ENCODE measurements at regions not wholly inside any gene's neighbourhood (a gene's known extent, or its start where the extent isn't known, plus 50 kb on each side); places are given as distances from the start of the nearest gene placed in this dataset.

- DNase-seq (ENCODE audit: low spot score) = no peak
- no peak for FAIRE-seq
These were observed 93.6 kb downstream of the PRLHR start for GRCh38 chr10:118501637-118502440.

GRCh38 chr10:118501171-118501570, 94.3 kb downstream of the PRLHR start:
- FAIRE-seq = no peak

DNA sequence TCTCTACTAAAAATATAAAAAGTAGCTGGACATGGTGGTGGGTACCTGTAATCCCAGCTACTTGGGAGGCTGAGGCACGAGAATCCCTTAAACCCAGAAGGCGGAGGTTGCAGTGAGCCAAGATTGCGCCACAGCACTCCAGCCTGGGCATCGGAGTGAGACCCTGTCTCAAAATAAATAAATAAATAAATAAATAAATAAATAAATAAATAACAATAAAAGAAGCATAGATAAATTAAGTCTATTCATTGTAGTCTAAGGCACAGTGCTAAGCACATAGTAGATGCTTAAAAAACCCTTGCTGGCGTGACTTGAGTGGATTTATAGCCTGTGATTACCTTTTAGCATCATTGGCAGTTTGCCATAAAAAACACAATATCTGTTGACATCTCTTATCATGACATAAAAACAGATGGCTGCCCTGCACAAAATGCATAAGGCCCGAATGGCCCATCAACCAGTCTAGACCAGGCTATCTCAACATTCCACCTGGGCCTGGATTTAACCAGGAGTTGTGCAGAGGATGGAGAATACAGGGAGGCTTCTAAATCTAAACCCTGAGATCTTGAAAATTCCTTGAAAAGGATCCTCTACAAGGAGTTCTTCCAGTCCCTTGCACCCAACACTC, 94.9 kb downstream of the PRLHR start:
- FAIRE-seq (no peak), DNase-seq (ENCODE audit: low spot score) (no peak)

More at GRCh38 chr10:118501171-118501570, 94.3 kb downstream of the PRLHR start:
- DNase-seq (ENCODE audit: low spot score) = no peak

DNA sequence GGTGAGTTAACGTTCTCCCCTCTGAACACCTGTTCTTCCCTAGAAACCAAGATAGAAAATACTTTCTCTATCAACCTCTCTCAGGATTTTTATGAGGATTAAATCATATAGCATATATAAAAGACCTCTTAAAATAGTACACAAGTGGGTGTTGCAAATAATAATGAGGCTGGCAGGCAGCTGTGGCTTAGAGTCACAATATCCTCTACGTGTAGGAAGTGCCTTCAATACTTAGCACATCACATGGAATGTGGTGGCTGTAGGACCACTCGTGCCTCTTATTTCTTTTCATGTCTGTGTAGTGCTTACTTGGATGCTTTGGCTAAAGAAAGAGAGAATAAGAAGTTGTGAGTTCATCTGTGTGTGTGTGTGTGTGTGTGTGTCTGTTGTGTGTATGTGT, 96.3 kb downstream of the PRLHR start:
- DNase-seq (ENCODE audit: low spot score) (no peak), FAIRE-seq (no peak)

DNA sequence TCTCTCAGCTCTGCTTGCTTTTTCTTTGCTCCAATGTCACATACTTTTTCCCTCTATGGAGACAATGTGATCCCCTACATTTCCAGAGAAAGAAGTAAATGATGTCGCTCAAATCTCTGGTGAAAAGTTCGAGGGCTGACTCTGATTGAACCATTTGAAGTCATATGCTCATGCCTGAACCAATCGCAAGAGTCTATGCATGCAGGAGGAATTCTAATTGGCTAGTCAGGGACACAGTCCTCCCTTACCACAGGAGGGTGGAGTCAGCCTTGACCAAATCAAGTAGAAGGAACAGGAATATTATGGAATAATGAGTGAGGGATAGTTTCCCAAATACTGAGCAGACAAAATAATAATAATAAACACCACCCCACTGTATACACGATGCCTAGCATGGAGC, 96.8 kb downstream of the PRLHR start:
- DNase-seq (ENCODE audit: low spot score) (no peak), FAIRE-seq (no peak)

- no peak for DNase-seq (ENCODE audit: low spot score)
- FAIRE-seq = no peak
These were observed 98.2 kb downstream of the PRLHR start for GRCh38 chr10:118497227-118497626.

DNA sequence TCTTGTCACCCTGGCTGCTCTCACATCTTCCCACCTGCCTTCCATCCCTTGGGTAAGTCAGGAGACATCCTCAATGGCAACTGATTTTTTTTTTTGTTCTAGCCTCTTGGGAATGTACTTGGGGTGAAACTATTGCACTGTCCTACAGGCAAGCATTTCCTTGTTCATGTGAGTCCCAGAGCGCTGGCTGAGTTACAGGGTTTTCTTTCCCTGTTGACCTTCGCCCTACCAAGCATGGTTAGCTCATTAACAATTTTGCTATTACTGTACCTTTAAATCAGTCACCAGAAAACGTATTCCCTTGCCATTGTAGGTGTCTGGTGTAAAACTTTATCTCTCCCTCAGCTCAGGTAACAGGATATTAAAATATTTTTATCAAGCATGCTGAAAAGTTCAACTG, 98.9 kb downstream of the PRLHR start:
- FAIRE-seq = no peak
- no peak for DNase-seq (ENCODE audit: low spot score)

DNA sequence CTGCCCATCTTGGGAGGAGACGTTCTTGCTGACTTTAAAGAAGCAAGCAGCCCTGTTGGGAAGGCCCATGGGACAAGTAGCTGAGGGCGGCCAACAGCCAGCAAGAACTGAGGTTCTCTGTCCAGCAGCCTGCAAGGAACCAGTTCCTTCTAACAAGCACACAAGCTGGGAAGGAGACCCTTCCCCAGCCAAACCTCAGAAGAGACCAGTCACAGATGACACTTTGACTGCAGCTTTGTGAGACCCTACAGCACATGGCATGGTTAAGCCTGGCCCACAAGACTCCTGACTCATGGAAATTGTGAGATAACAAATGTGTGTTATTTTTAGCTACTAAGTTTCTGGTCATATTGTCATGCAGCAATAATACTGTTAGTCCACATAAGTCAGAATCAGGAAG, 99.9 kb downstream of the PRLHR start:
- DNase-seq (ENCODE audit: low spot score) = no peak
- no peak for FAIRE-seq

DNA sequence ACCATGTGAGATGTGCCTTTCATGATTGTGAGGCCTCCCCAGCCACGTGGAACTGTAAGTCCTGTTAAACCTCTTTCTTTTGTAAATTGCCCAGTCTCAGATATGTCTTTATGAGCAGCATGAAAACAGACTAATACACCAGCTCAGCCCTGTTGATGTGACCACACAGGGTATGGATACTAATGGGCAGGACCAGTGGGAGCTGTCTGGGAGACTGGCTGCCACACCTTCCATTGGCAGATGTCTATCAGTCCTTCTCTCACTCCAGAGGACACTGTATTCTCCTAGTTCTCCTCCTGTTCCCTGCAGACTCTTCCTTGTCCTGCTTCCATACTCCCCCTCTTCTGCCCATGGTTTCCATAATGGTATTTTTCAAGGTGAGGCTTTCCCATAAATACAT, 104.4 kb downstream of the PRLHR start:
- FAIRE-seq (no peak), DNase-seq (ENCODE audit: low spot score) (no peak)

DNA sequence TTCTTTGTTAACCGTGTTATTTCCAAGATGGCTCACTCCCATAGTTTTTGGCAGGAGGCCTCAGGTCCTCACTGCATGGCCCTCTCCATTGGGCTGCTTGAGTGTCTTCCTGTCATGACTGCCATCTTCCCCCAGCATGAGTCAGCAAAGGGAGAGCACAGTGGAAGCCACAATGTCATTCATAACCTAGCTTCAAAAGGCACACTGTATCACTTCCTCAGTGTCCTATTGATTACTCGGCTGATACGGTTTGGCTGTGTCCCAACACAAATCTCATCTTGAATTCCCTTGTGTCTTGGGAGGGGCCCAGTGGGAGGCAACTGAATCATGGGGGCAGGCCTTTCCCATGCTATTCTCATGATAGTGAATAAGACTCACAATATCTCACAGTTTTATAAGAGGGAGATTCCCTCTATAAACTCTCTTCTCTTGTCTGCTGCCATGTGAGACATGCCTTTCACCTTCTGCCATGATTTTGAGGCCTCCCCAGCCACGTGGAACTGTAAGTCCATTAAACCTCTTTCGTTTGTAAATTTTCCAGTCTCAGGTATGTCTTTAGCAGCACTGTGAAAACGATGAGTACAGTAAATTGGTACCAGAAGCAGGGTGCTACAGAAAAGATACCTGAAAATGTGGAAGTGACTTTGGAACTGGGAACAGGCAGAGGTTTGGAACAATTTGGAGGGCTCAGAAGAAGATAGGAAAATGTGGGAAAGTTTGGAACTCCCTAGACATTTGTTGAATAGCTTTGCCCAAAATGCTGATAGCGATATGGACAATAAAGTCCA, 106.5 kb downstream of the PRLHR start:
- FAIRE-seq (no peak), DNase-seq (ENCODE audit: low spot score) (peak; percentile 22)

- DNase-seq (ENCODE audit: low spot score) (no peak), FAIRE-seq (no peak)
These were observed 109.8 kb downstream of the PRLHR start for GRCh38 chr10:118485641-118486040.

DNA sequence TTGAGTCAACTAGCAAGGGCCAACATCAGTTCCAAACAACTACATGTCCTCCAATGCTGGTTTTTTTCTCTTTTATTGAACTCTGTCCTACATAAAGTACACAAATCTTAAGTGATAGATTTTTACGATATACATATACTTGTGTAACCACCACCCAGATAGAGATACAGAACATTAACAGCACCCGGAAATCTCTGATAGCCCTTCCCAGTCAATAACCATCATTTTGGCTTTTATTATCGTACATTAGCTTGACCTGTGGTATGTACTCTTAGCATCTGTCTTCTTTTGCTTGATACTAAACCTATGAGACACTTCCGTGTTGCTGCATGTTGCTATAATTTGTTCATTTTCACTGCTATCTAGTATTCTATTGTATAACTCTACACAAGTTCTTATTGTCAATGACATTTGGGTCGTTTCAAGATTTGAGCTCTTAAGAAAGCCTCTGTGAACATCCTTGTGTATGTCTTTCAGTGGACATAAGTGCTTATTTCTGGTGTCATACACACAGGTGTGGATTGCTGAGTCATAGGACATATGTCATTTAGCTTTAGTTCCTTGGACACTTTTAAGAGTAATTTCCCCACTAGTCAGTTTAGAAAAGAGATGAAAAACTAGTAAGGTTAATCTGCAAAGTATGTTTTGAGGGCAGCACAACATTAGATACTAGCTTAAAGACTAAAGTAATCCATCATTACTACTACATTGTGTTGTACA, 111.1 kb downstream of the PRLHR start:
- no peak for DNase-seq (ENCODE audit: low spot score)
- FAIRE-seq = no peak

- no peak for DNase-seq (ENCODE audit: low spot score)
- FAIRE-seq = no peak
These were observed 112.0 kb downstream of the PRLHR start for GRCh38 chr10:118483496-118483895.

DNA sequence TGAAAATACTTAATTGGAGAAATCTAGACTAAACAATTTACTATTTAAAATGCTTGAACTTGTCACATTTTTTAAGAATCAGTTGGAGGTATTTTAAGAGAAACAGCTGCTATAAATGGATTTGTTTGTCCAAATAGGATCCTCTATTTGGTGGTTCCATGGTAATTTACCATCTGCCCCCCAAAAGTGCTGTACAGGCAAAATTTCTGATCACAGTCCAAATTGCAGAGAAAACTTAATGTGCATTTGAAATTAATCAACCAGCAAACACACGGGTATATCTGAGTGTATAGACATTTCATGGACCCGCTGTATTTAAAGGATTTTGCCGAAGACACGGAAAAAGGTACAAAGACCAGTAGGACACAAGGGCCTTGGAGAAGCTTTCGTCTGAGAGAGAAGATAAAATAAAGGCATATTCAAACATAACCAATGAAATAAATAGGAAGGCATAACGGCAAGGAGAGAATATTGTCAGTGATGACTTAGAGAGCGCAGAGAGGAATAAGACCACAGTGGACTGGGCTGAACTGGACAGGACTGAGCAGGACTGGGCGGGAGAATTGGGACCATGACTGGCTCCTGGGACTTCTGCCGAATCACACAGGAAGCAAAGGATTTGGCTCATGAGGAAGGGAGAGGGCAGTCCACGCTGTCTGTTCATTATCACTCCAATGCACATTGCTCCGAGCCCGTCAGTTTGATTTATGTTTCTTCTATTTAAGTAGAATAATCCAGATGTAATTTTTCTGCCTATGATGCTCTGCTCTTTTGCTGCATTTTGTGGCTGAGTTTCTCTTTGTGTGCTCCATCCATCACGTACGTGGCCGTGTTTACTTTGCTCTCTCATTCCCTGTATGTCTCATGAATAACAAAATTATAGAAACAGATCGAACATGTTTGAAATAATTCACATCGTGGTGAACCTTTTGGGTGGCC, 112.8 kb downstream of the PRLHR start:
- no peak for DNase-seq (ENCODE audit: low spot score)
- no peak for FAIRE-seq

DNA sequence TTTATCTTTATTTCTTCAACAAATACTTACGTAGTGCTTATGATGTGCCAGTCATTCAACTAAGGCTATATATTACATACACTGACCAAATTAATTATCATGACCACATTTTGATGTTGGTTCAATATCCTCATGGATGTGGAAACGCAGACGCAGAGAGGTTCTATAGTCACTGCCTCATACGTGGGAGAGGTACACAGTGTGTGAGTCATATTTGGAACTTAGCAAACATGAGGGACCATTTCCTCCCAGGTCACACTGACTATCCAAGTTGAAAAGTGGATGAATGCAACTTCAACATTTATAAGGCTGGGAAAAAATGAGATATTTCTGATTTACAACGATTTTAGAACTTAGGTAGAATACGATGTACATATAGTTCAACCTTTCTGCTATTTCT, 113.6 kb downstream of the PRLHR start:
- no peak for DNase-seq (ENCODE audit: low spot score)
- no peak for FAIRE-seq

DNA sequence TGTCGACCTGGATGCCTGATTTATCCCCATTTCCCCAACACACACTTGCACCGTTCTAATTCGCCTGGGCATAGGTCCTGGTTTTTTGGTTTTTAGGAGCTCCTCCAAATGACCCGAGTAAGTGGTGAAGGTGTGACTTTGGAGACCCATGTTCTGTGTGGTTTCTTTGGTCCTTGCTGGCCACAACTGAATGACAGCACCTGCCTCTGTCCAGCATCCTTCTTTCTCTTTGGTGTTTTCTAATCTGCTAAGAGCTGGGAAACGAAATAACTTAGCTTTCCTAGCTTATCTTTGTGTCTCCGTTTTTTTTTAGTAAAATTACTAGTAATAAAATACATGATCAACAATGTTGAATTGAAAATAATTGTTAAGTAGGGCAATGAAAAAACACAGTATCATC, 120.2 kb downstream of the PRLHR start:
- no peak for FAIRE-seq
- no peak for DNase-seq (ENCODE audit: low spot score)

DNA sequence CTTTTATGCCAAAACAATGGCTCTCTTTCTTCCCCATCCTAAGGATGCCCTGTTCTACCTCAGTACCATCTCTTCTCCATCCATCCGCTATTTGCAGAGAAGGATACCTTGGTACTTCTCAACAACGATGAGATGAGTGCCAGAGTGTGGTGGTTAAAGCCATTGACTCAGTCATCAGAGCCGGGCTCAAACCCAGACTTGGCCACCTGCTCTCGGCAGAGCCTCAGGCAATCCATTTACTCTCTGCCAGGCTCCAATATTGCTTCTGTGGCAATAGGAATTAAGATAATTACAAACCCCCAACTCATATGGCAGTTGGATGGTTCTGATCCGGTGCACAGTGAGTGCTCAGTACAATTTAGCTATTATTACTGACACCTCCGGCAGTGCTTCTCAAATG, 121.3 kb downstream of the PRLHR start:
- no peak for DNase-seq (ENCODE audit: low spot score)
- FAIRE-seq = no peak

GRCh38 chr10:118473305-118473960, 122.0 kb downstream of the PRLHR start:
- DNase-seq (ENCODE audit: low spot score) = no peak

GRCh38 chr10:118472415-118473304, 122.8 kb downstream of the PRLHR start:
- DNase-seq (ENCODE audit: low spot score) (no peak), FAIRE-seq (no peak)

More at GRCh38 chr10:118473305-118473960, 122.0 kb downstream of the PRLHR start:
- FAIRE-seq = no peak
